Lower lobe of right lung (tissue), 2 donors: ENCODE measurements at regions not wholly inside any gene's neighbourhood (a gene's known extent, or its start where the extent isn't known, plus 50 kb on each side); places are given as distances from the start of the nearest gene placed in this dataset.

Experiments
- ATAC-seq, 2 donors: fragments of 200-7000 bp; cut with Tn5 transposase; one replicate each; pipeline ENCODE4 v1.9.1; 2020 to 2022; ENCODE audit warnings: mild to moderate bottlenecking in 2 of 2, moderate library complexity in 2 of 2
- DNase-seq: peaks from one replicate; pipeline ENCODE4 v3.0.0-alpha.2; 2020
- H3K27ac ChIP-seq: fragments of 200-600 bp; one replicate; pipeline ENCODE4 v1.8.0; 2022
- H3K27me3 ChIP-seq: fragments of 200-600 bp; one replicate; pipeline ENCODE4 v1.8.0; 2022; ENCODE audit warnings: low read depth
- H3K36me3 ChIP-seq: fragments of 200-600 bp; one replicate; pipeline ENCODE4 v1.8.0; 2022; ENCODE audit warnings: mild to moderate bottlenecking
- H3K4me1 ChIP-seq: fragments of 200-600 bp; one replicate; pipeline ENCODE4 v1.8.0; 2022
- H3K4me3 ChIP-seq: fragments of 200-600 bp; one replicate; pipeline ENCODE4 v1.8.0; 2022; ENCODE audit warnings: mild to moderate bottlenecking
- H3K9me3 ChIP-seq: fragments of 200-600 bp; one replicate; pipeline ENCODE4 v1.8.0; 2022
- intact Hi-C: fragments of 100-400 bp; cut with DNase I; formaldehyde crosslinking; loops from one replicate; pipeline ENCODE4 v1.11.0; 2022
- TF ChIP-seq, protein P1 (sequence below): fragments of 200-600 bp; IDR thresholded peaks from one replicate; pipeline ENCODE4 v1.8.0; 2022; ENCODE audit warnings: antibody characterized with exemption, mild to moderate bottlenecking
- donor health status: DM: no; HTN: yes; CAD: no; lungs with severe emphysema.

DNA sequence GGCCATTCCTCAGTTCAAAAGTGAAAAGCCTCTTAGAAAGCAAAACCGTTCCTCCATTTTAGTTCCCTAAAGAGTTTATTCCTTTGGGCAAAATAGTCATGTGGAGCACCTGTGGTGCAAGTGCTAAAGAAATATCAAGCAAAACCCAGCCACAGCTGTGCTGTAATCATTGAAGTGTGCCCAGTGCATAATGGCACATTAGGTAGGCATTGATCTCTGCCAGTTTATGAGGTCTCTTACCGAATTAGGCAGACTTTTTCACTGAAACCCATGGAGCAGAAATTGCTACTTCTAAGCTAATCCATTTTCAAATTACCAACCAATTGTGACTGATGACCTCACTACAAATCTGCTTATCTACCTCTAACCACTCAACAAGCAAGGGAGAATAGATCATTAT, 97.2 kb upstream of the SEMA3A start:
- no peaks in the 10 kb centered on the region for H3K27me3 ChIP-seq
- ATAC-seq = no peak
- intact Hi-C loops = no loop called here

DNA sequence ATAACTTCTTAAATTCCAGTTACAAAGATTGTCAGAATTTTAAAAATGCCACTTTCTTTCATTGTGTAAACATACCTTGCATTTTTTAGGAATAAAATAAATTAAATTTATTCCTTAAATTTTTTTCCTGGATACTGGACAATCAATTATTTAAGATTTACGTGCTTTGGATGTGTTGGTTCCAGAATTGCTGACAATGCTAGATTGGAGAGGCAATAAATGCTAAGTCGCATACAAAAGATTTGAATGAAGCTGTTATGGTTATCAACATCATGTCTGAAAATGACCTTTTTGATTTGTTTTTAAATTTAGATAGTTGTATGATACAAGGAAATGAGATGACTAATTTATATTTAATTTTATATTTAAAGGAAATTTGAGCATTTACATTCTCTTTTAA, 89.2 kb upstream of the SEMA3A start:
- no peaks in the 10 kb centered on the region for H3K27me3 ChIP-seq
- no peak overlapping the region for H3K27ac ChIP-seq
- no peak for ATAC-seq
- H3K4me1 ChIP-seq = no peaks in the 10 kb centered on the region
- DNase-seq = no peak
- intact Hi-C loops = no loop called here
- TF ChIP-seq, protein P1, sequence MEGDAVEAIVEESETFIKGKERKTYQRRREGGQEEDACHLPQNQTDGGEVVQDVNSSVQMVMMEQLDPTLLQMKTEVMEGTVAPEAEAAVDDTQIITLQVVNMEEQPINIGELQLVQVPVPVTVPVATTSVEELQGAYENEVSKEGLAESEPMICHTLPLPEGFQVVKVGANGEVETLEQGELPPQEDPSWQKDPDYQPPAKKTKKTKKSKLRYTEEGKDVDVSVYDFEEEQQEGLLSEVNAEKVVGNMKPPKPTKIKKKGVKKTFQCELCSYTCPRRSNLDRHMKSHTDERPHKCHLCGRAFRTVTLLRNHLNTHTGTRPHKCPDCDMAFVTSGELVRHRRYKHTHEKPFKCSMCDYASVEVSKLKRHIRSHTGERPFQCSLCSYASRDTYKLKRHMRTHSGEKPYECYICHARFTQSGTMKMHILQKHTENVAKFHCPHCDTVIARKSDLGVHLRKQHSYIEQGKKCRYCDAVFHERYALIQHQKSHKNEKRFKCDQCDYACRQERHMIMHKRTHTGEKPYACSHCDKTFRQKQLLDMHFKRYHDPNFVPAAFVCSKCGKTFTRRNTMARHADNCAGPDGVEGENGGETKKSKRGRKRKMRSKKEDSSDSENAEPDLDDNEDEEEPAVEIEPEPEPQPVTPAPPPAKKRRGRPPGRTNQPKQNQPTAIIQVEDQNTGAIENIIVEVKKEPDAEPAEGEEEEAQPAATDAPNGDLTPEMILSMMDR = no peak
- H3K36me3 ChIP-seq = no peaks in the 10 kb centered on the region
- no peak overlapping the region for H3K4me3 ChIP-seq
- no peaks in the 10 kb centered on the region for H3K9me3 ChIP-seq

More for the DNA sequence above, 97.2 kb upstream of the SEMA3A start:
- no peak for DNase-seq
- Histone ChIP-seq H3K9me3 (no peaks in the 10 kb centered on the region), H3K4me3 (no peak overlapping the region), H3K36me3 (no peaks in the 10 kb centered on the region), H3K27ac (no peak overlapping the region), H3K4me1 (no peaks in the 10 kb centered on the region)
- TF ChIP-seq, protein P1 = no peak

GRCh38 chr7:84281518-84281917, 86.9 kb upstream of the SEMA3A start:
- Histone ChIP-seq H3K4me1 (no peaks in the 10 kb centered on the region), H3K9me3 (no peaks in the 10 kb centered on the region), H3K27me3 (no peaks in the 10 kb centered on the region), H3K36me3 (no peaks in the 10 kb centered on the region), H3K4me3 (no peak overlapping the region), H3K27ac (no peak overlapping the region)
- no peak for DNase-seq
- ATAC-seq = no peak
- TF ChIP-seq, protein P1 = no peak
- intact Hi-C loops = no loop called here

- ATAC-seq = no peak
- intact Hi-C loops = no loop called here
- no peaks in the 10 kb centered on the region for H3K36me3 ChIP-seq
- TF ChIP-seq, protein P1 = no peak
- no peak for DNase-seq
- H3K9me3 ChIP-seq = no peaks in the 10 kb centered on the region
- H3K4me3 ChIP-seq = no peak overlapping the region
- H3K27me3 ChIP-seq = no peaks in the 10 kb centered on the region
- no peaks in the 10 kb centered on the region for H3K4me1 ChIP-seq
- no peak overlapping the region for H3K27ac ChIP-seq
Observed at GRCh38 chr7:84277628-84278224, 83.1 kb upstream of the SEMA3A start.

GRCh38 chr7:84274029-84274638, 79.5 kb upstream of the SEMA3A start:
- no peak for DNase-seq
- Histone ChIP-seq H3K9me3 (no peaks in the 10 kb centered on the region), H3K36me3 (no peaks in the 10 kb centered on the region), H3K4me3 (no peak overlapping the region), H3K27me3 (no peaks in the 10 kb centered on the region), H3K4me1 (no peaks in the 10 kb centered on the region), H3K27ac (no peak overlapping the region)
- peak; percentile 35 to 57 for ATAC-seq
- intact Hi-C loops = no loop called here
- TF ChIP-seq, protein P1 = no peak
